GM20000 (cell line): ENCODE measurements at regions not wholly inside any gene's neighbourhood (a gene's known extent, or its start where the extent isn't known, plus 50 kb on each side); places are given as distances from the start of the nearest gene placed in this dataset.

Experiments used
- DNase-seq: peaks from one replicate; pipeline ENCODE4 v3.0.0; 2012; ENCODE audit warnings: low spot score
- CTCF ChIP-seq: IDR thresholded peaks from 2 replicates; pipeline ENCODE4 v1.5.1; 2012; ENCODE audit warnings: mild to moderate bottlenecking, control low read depth; ENCODE audit errors: extremely low read depth, missing control alignments

GRCh38 chr5:158407824-158408195, 548.9 kb upstream of the CLINT1 start:
- no peak for TF ChIP-seq CTCF
- DNase-seq, result no peak

- no peak for DNase-seq
- TF ChIP-seq CTCF, result no peak
These were observed 548.2 kb upstream of the CLINT1 start for GRCh38 chr5:158406884-158407823.

GRCh38 chr5:158398360-158399201, 539.6 kb upstream of the CLINT1 start:
- peak; percentile 30 for DNase-seq
- no peak for TF ChIP-seq CTCF

GRCh38 chr5:158397278-158397677, 538.3 kb upstream of the CLINT1 start:
- no peak for TF ChIP-seq CTCF

GRCh38 chr5:158394102-158394501, 535.2 kb upstream of the CLINT1 start:
- TF ChIP-seq CTCF, result no peak
- DNase-seq, result no peak

More at GRCh38 chr5:158397278-158397677, 538.3 kb upstream of the CLINT1 start:
- no peak for DNase-seq

- no peak for TF ChIP-seq CTCF
These were observed 534.5 kb upstream of the CLINT1 start for GRCh38 chr5:158393457-158393856.

GRCh38 chr5:158392753-158393152, 533.8 kb upstream of the CLINT1 start:
- no peak for TF ChIP-seq CTCF

More at GRCh38 chr5:158393457-158393856, 534.5 kb upstream of the CLINT1 start:
- DNase-seq, result no peak

More at GRCh38 chr5:158392753-158393152, 533.8 kb upstream of the CLINT1 start:
- no peak for DNase-seq
